B cell (primary cell): ENCODE measurements at regions not wholly inside any gene's neighbourhood (a gene's known extent, or its start where the extent isn't known, plus 50 kb on each side); places are given as distances from the start of the nearest gene placed in this dataset.

Experiments
- ATAC-seq: fragments of 200-7000 bp; cut with Tn5 transposase; one replicate; pipeline ENCODE4 v1.10.0; 2021; ENCODE audit warnings: low read depth, mild to moderate bottlenecking, moderate number of reproducible peaks, moderate library complexity
- CTCF ChIA-PET: fragments of 350-600 bp; sonication (Branson Sonifier 250); formaldehyde crosslinking; loops from one replicate; lab custom pipeline; 2021; ENCODE audit warnings: antibody characterized with exemption, inconsistent platforms; lab: Charles Lee
- POLR2A ChIA-PET: fragments of 350-600 bp; sonication (Branson Sonifier 250); formaldehyde crosslinking; loops from one replicate; lab custom pipeline; 2021; ENCODE audit warnings: antibody characterized with exemption; lab: Charles Lee
- DNase-seq: peaks from one replicate; pipeline ENCODE4 v3.0.0; 2013
- H2AFZ ChIP-seq: 2 replicates; pipeline ENCODE4 v1.6.1; 2012; ENCODE audit warnings: mild to moderate bottlenecking, low read depth, low read length; ENCODE audit not compliant: insufficient read depth, poor library complexity, severe bottlenecking
- H3K27ac ChIP-seq, 2 donors: 1 replicate in 1 of 2; 2 replicates in 1 of 2; pipeline ENCODE4 v1.5.1; 2012 to 2013; ENCODE audit warnings: low read length in 2 of 2, mild to moderate bottlenecking in 2 of 2, moderate library complexity in 1 of 2
- H3K27me3 ChIP-seq, 4 experiments: fragments of 200-600 bp in 1 of 4; sonication (generic) in 1 of 4; replicated peaks in 1 of 4; 1 replicate in 2 of 4; 2 replicates in 2 of 4; pipeline versions ENCODE4 v1.6.1 to v1.7.0; 2013 to 2016; ENCODE audit warnings: low read length in 3 of 4, mild to moderate bottlenecking in 2 of 4, mixed read lengths in 1 of 4, moderate library complexity in 1 of 4; ENCODE audit not compliant: insufficient read depth in 4 of 4, control insufficient read depth in 3 of 4; ENCODE audit errors: control extremely low read depth in 1 of 4
- H3K36me3 ChIP-seq, 2 experiments: replicated peaks in 1 of 2; 1 replicate in 1 of 2; 2 replicates in 1 of 2; pipeline versions ENCODE4 v1.6.1 to v1.7.1; 2013; ENCODE audit warnings: low read length in 1 of 2; ENCODE audit not compliant: insufficient read depth in 2 of 2, control insufficient read depth in 1 of 2; ENCODE audit errors: control extremely low read depth in 1 of 2, extremely low read depth in 1 of 2
- H3K4me1 ChIP-seq, 2 donors: fragments of 200-600 bp in 1 of 2; sonication (generic) in 1 of 2; 1 replicate in 1 of 2; 2 replicates in 1 of 2; pipeline versions ENCODE4 v1.5.1 to v1.6.1; 2013 to 2017; ENCODE audit warnings: low read length in 2 of 2; ENCODE audit not compliant: control insufficient read depth in 2 of 2, insufficient read depth in 2 of 2
- H3K4me2 ChIP-seq: replicated peaks from 2 replicates; pipeline ENCODE3; 2012; ENCODE audit warnings: mild to moderate bottlenecking, low read depth, low read length; ENCODE audit not compliant: poor library complexity, severe bottlenecking
- H3K4me3 ChIP-seq, 5 experiments: fragments of 200-600 bp in 1 of 5; sonication (generic) in 1 of 5; 1 replicate in 3 of 5; 2 replicates in 2 of 5; pipeline versions ENCODE4 v1.5.1 to v1.7.0; 2011 to 2016; ENCODE audit warnings: low read length in 4 of 5, mild to moderate bottlenecking in 4 of 5, low read depth in 2 of 5, control low read depth in 1 of 5, moderate library complexity in 1 of 5; ENCODE audit not compliant: insufficient read depth in 1 of 5; ENCODE audit errors: control extremely low read depth in 1 of 5, extremely low read depth in 1 of 5
- H3K79me2 ChIP-seq: fragments of 200-600 bp; sonication (generic); one replicate; pipeline ENCODE4 v1.6.0; 2016; ENCODE audit warnings: low read length; ENCODE audit not compliant: control insufficient read depth, insufficient read depth
- H3K9ac ChIP-seq: fragments of 200-600 bp; sonication (generic); 2 replicates; pipeline ENCODE4 v1.6.1; 2017; ENCODE audit warnings: mild to moderate bottlenecking, low read length, moderate library complexity
- H3K9me3 ChIP-seq, 3 donors: one replicate each; pipeline versions ENCODE4 v1.6.1 to v1.7.1; 2013; ENCODE audit warnings: low read length in 2 of 3; ENCODE audit not compliant: control insufficient read depth in 2 of 3, insufficient read depth in 1 of 3; ENCODE audit errors: control extremely low read depth in 1 of 3
- H4K20me1 ChIP-seq: 2 replicates; pipeline ENCODE4 v1.6.0; 2012; ENCODE audit warnings: mild to moderate bottlenecking, low read length; ENCODE audit not compliant: insufficient read depth, control insufficient read depth, poor library complexity, severe bottlenecking
- H3K27ac Mint-ChIP-seq: one replicate; pipeline ENCODE4 v1.8.0; 2021; ENCODE audit warnings: mixed read lengths
- H3K27me3 Mint-ChIP-seq: one replicate; pipeline ENCODE4 v1.8.0; 2021; ENCODE audit warnings: mixed read lengths
- H3K4me1 Mint-ChIP-seq: one replicate; pipeline ENCODE4 v1.8.0; 2021; ENCODE audit warnings: mixed read lengths
- H3K4me3 Mint-ChIP-seq: one replicate; pipeline ENCODE4 v1.8.0; 2021; ENCODE audit warnings: mixed read lengths
- H3K9me3 Mint-ChIP-seq: one replicate; pipeline ENCODE4 v1.8.0; 2022; ENCODE audit warnings: mixed read lengths; ENCODE audit not compliant: insufficient read depth
- CTCF ChIP-seq: fragments of 200-600 bp; IDR thresholded peaks from one replicate; pipeline ENCODE4 v1.8.0; 2022; ENCODE audit warnings: antibody characterized with exemption, mild to moderate bottlenecking
- EZH2 ChIP-seq: IDR thresholded peaks from 2 replicates; pipeline ENCODE4 v1.6.1; 2012; ENCODE audit warnings: borderline replicate concordance, low read depth, mild to moderate bottlenecking, moderate library complexity, low read length; ENCODE audit not compliant: insufficient read depth, poor library complexity, severe bottlenecking
- WGBS: methylation state at CpG from one replicate; pipeline ENCODE4 v1.1.5; 2013; ENCODE audit warnings: missing lambda C conversion rate; ENCODE audit not compliant: insufficient coverage; 5-methylcytosine and 5-hydroxymethylcytosine counted together
- intact Hi-C: fragments of 100-400 bp; cut with micrococcal nuclease; formaldehyde crosslinking; loops from one replicate; pipeline ENCODE4 v1.10.0; 2022

DNA sequence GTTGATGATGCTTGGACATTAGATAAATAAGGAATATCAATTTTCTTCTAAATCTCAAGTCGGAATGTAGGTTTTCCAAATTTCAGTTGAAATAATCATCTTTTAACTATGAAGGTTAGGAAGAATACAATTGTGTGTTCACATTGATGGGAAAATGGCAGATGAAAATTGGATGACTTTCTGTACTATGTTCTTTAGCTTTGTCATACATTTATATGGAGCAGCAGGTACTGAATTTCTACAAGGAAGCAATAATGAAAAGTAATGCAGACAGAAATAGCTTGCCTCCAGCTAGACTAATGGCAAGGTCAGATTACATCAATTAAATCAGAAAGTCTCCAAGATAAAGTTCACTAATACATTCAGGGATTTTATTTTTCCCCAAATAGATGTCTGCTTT, 1423.7 kb upstream of the PCDH20 start:
- H3K4me1 Mint-ChIP-seq, result no peaks in the 10 kb centered on the region
- no peak overlapping the region for H3K27ac Mint-ChIP-seq
- ChIA-PET CTCF (no interaction called here), POLR2A (no interaction called here)
- no peak overlapping the region for H3K27ac ChIP-seq
- no peak overlapping the region for H3K4me3 Mint-ChIP-seq
- DNase-seq (no peak), ATAC-seq (no peak)
- no peaks in the 10 kb centered on the region for H3K36me3 ChIP-seq
- no peak overlapping the region for H3K9ac ChIP-seq
- no peak overlapping the region for H3K4me3 ChIP-seq
- TF ChIP-seq CTCF, result no peak
- TF ChIP-seq EZH2, result no peak
- H3K27me3 ChIP-seq, result no peaks in the 10 kb centered on the region
- H3K79me2 ChIP-seq, result no peaks in the 10 kb centered on the region
- H3K9me3 Mint-ChIP-seq, result peaks cover 2% of the 10 kb centered on the region
- H3K4me2 ChIP-seq, result no peak overlapping the region
- H2AFZ ChIP-seq, result no peak overlapping the region
- no CpG with 5 or more reads among the region's 1 CpG for WGBS
- intact Hi-C loops, result no loop called here
- H3K27me3 Mint-ChIP-seq, result no peaks in the 10 kb centered on the region
- no peaks in the 10 kb centered on the region for H3K4me1 ChIP-seq
- no peaks in the 10 kb centered on the region for H4K20me1 ChIP-seq
- peaks cover 0 to 4% (median 0%) of the 10 kb centered on the region in 3 donors for H3K9me3 ChIP-seq

DNA sequence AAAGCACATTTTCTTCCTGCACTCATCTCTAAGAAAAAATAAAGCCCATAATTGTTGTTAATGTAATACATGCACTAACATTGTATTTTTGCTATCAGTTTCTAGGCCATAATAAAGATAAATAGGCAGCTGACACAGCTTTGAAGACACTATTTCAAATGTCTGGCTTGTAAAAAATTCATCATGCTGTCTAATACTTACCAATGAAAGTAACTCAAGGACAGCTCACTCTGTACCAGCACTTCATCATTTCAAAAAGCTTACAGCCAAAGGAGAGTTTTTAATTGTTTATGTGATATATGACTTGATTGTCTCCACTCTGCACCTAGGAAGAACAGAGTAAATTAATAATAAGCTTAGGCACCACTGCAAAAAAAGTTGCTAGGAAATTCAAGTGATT, 1423.3 kb upstream of the PCDH20 start:
- Histone ChIP-seq H3K79me2 (no peaks in the 10 kb centered on the region), H3K4me1 (no peaks in the 10 kb centered on the region), H3K27me3 (no peaks in the 10 kb centered on the region), H3K36me3 (no peaks in the 10 kb centered on the region), H4K20me1 (no peaks in the 10 kb centered on the region), H3K9me3 (peaks cover 0 to 4% (median 0%) of the 10 kb centered on the region in 3 donors), H3K9ac (no peak overlapping the region), H3K4me3 (no peak overlapping the region), H3K27ac (no peak overlapping the region), H3K4me2 (no peak overlapping the region), H2AFZ (no peak overlapping the region)
- H3K4me1 Mint-ChIP-seq, result no peaks in the 10 kb centered on the region
- no peak overlapping the region for H3K4me3 Mint-ChIP-seq
- intact Hi-C loops, result no loop called here
- no peak overlapping the region for H3K27ac Mint-ChIP-seq
- CTCF ChIA-PET, result no interaction called here
- POLR2A ChIA-PET, result no interaction called here
- ATAC-seq, result no peak
- H3K27me3 Mint-ChIP-seq, result no peaks in the 10 kb centered on the region
- H3K9me3 Mint-ChIP-seq, result peaks cover 2% of the 10 kb centered on the region
- TF ChIP-seq EZH2, result no peak
- TF ChIP-seq CTCF, result no peak
- no peak for DNase-seq
